ENCODE measurements at regions not wholly inside any gene's neighbourhood (a gene's known extent, or its start where the extent isn't known, plus 50 kb on each side); places are given as distances from the start of the nearest gene placed in this dataset.

- no peak for FAIRE-seq
- DNase-seq (ENCODE audit: insufficient read length, low spot score) = no peak
- TF ChIP-seq, protein P1, sequence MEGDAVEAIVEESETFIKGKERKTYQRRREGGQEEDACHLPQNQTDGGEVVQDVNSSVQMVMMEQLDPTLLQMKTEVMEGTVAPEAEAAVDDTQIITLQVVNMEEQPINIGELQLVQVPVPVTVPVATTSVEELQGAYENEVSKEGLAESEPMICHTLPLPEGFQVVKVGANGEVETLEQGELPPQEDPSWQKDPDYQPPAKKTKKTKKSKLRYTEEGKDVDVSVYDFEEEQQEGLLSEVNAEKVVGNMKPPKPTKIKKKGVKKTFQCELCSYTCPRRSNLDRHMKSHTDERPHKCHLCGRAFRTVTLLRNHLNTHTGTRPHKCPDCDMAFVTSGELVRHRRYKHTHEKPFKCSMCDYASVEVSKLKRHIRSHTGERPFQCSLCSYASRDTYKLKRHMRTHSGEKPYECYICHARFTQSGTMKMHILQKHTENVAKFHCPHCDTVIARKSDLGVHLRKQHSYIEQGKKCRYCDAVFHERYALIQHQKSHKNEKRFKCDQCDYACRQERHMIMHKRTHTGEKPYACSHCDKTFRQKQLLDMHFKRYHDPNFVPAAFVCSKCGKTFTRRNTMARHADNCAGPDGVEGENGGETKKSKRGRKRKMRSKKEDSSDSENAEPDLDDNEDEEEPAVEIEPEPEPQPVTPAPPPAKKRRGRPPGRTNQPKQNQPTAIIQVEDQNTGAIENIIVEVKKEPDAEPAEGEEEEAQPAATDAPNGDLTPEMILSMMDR (IDR thresholded peaks at IDR 0.05; ENCODE audit: insufficient read depth, missing control alignments) = no peak
These were observed 317.3 kb upstream of the F9 start for GRCh38 chrX:139213241-139213709.

DNA sequence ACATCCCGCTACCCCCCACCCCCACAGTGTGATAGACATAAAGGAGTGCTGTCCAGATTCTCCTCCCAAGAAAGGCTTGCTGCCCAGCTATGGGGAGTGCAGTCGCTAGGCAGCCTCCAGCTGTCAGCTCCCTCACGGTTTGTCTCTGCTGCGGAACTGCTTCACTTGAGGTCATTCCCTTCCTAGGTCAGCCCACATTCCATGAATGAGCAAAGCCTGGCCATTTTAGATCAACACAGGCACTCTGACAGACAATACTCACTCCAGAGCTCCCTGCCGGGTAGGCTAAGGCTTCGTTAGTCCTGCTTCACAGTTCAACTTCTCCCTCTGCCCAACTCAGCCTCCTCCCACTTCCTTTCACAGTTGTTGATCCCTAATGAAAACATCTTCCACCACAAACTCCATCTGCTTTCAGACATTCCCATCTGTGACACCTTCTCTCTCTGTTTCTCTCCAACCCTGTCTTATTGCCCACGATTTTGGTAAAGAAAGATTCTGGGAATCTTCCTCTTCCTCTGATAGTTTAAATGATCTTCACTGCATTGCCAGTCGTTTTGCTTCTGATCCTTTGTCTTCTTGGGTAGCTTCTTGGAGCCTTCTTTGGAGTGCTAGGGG, 318.9 kb upstream of the F9 start:
- no peak for DNase-seq (ENCODE audit: insufficient read length, low spot score)
- TF ChIP-seq, protein P1 (IDR thresholded peaks at IDR 0.05; ENCODE audit: insufficient read depth, missing control alignments) = no peak
- FAIRE-seq = no peak

DNA sequence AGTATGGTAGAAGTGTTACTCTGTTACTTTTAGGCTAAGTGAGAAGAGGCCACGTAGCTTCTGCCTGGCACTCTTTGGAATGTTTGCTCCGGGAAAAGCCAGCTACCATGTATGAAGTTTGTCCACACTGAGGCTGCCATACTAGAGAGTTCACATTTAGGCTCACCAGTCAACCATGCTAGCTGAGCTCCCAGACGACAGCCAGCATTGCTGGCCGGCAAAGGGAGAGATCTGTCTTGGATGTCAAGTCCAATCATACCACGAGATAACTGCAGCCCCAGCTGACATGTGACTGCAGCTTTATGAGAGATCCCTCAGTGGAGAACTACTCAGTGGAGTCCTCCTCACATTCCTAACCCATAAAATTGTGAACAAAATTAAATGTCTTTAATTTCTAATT, 321.2 kb upstream of the F9 start:
- TF ChIP-seq, protein P1 (IDR thresholded peaks at IDR 0.05; ENCODE audit: insufficient read depth, missing control alignments) = no peak
- no peak for DNase-seq (ENCODE audit: insufficient read length, low spot score)
- no peak for FAIRE-seq

- TF ChIP-seq, protein P1 (IDR thresholded peaks at IDR 0.05; ENCODE audit: insufficient read depth, missing control alignments) = no peak
- FAIRE-seq = no peak
- DNase-seq (ENCODE audit: insufficient read length, low spot score) = no peak
These were observed 322.9 kb upstream of the F9 start for GRCh38 chrX:139207655-139208054.

DNA sequence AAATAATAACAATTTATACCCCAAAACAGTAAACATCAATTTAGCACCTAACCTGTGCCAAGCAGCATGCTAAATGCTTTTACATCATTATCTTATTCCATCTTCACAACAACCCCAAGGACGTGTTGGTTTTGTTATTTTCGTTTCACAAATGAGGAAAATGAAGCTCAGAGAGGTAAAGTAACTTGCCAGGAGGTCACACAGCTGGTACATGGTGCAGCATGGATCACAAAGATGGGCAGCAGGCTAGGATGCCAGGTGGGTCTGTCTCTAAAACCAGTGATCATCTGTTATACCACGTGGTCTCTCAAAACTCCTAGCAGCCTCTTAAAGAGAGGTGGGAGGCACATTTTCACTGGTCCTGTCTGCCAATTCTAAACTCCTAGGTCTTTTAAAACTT, 323.6 kb upstream of the F9 start:
- DNase-seq (ENCODE audit: insufficient read length, low spot score) (no peak), FAIRE-seq (no peak)
- TF ChIP-seq, protein P1 (IDR thresholded peaks at IDR 0.05; ENCODE audit: insufficient read depth, missing control alignments) = no peak

GRCh38 chrX:139204898-139205667, 325.5 kb upstream of the F9 start:
- TF ChIP-seq, protein P1 (IDR thresholded peaks at IDR 0.05; ENCODE audit: insufficient read depth, missing control alignments) = no peak
- DNase-seq (ENCODE audit: insufficient read length, low spot score) (no peak), FAIRE-seq (no peak)

GRCh38 chrX:139204571-139204897, 326.0 kb upstream of the F9 start:
- DNase-seq (ENCODE audit: insufficient read length, low spot score) (no peak), FAIRE-seq (no peak)
- TF ChIP-seq, protein P1 (IDR thresholded peaks at IDR 0.05; ENCODE audit: insufficient read depth, missing control alignments) = no peak

All from D721Med (cell line).